H1 (cell line): ENCODE measurements at regions not wholly inside any gene's neighbourhood (a gene's known extent, or its start where the extent isn't known, plus 50 kb on each side); places are given as distances from the start of the nearest gene placed in this dataset.

Experiments
- CTCF ChIA-PET: fragments of 300-600 bp; sonication (Branson Sonifier 250); formaldehyde crosslinking; loops from one replicate; lab custom pipeline; 2021; ENCODE audit not compliant: partially characterized antibody; lab: Charles Lee
- POLR2A ChIA-PET: fragments of 300-600 bp; sonication (Branson Sonifier 250); formaldehyde crosslinking; loops from one replicate; lab custom pipeline; 2021; ENCODE audit warnings: inconsistent platforms; ENCODE audit not compliant: partially characterized antibody; lab: Charles Lee
- DNase-seq, 2 experiments: peaks; one replicate each; pipeline versions ENCODE4 v3.0.0 to v3.0.0-alpha.2; 2010 to 2022; ENCODE audit warnings: low spot score in 2 of 2, low read depth in 1 of 2, mixed read lengths in 1 of 2
- FAIRE-seq: peaks from 2 replicates; lab custom pipeline; 2011; peaks lifted over from hg19 to GRCh38; lab: Jason Lieb, UNC
- H2AFZ ChIP-seq: 2 replicates; pipeline ENCODE4 v1.8.1; 2012; ENCODE audit warnings: low read length, inconsistent platforms
- H2AK5ac ChIP-seq: 2 replicates; pipeline ENCODE4 v1.6.1; 2013; ENCODE audit warnings: low read depth, low read length
- H2BK120ac ChIP-seq: replicated peaks from 2 replicates; pipeline ENCODE3; 2013; ENCODE audit warnings: low read depth, low read length, inconsistent platforms
- H2BK12ac ChIP-seq: 2 replicates; pipeline ENCODE4 v1.6.1; 2013; ENCODE audit warnings: low read depth, low read length
- H2BK15ac ChIP-seq: 2 replicates; pipeline ENCODE4 v1.6.1; 2013; ENCODE audit warnings: low read length
- H2BK20ac ChIP-seq: 2 replicates; pipeline ENCODE4 v1.6.1; 2013; ENCODE audit warnings: low read length
- H2BK5ac ChIP-seq: 2 replicates; pipeline ENCODE4 v1.6.1; 2013; ENCODE audit warnings: low read depth, low read length
- H3K14ac ChIP-seq: 2 replicates; pipeline ENCODE4 v1.6.1; 2013; ENCODE audit warnings: inconsistent platforms; ENCODE audit not compliant: insufficient read length
- H3K18ac ChIP-seq: 2 replicates; pipeline ENCODE4 v1.6.1; 2013; ENCODE audit warnings: low read length; ENCODE audit errors: extremely low read depth
- H3K23ac ChIP-seq: 2 replicates; pipeline ENCODE4 v1.6.1; 2013; ENCODE audit warnings: inconsistent platforms; ENCODE audit not compliant: insufficient read length
- H3K23me2 ChIP-seq: 2 replicates; pipeline ENCODE4 v1.6.1; 2013; ENCODE audit warnings: low read depth, low read length
- H3K27ac ChIP-seq: 2 replicates; pipeline ENCODE4 v1.6.1; 2011; ENCODE audit warnings: low read depth, low read length, inconsistent platforms
- H3K27me3 ChIP-seq, 4 experiments: replicated peaks in 1 of 4; 1 replicate in 1 of 4; 2 replicates in 3 of 4; pipeline versions ENCODE4 v1.6.1 to v1.8.1; 2011 to 2013; ENCODE audit warnings: low read length in 3 of 4, mild to moderate bottlenecking in 3 of 4, inconsistent platforms in 2 of 4, mixed read lengths in 2 of 4, moderate library complexity in 1 of 4; ENCODE audit not compliant: control insufficient read depth in 3 of 4, insufficient read depth in 3 of 4; ENCODE audit errors: extremely low read depth in 1 of 4
- H3K36me3 ChIP-seq, 4 experiments: 2 replicates each; pipeline versions ENCODE4 v1.6.1 to v1.8.1; 2011 to 2013; ENCODE audit warnings: mild to moderate bottlenecking in 4 of 4, low read length in 3 of 4, moderate library complexity in 2 of 4, control low read depth in 1 of 4, inconsistent platforms in 1 of 4; ENCODE audit not compliant: insufficient read depth in 4 of 4, control insufficient read depth in 2 of 4
- H3K4ac ChIP-seq: replicated peaks from 2 replicates; pipeline ENCODE3; 2013; ENCODE audit warnings: low read length, low read depth, mixed read lengths, inconsistent platforms; ENCODE audit not compliant: insufficient read length
- H3K4me1 ChIP-seq, 4 experiments: replicated peaks in 1 of 4; 1 replicate in 1 of 4; 2 replicates in 3 of 4; pipeline versions ENCODE4 v1.6.1 to v1.8.1; 2011 to 2013; ENCODE audit warnings: low read length in 3 of 4, inconsistent platforms in 2 of 4, mixed read lengths in 1 of 4; ENCODE audit not compliant: insufficient read depth in 4 of 4, control insufficient read depth in 3 of 4
- H3K4me2 ChIP-seq, 2 experiments: 2 replicates each; pipeline versions ENCODE4 v1.6.1 to v1.8.1; 2011 to 2013; ENCODE audit warnings: low read depth in 2 of 2, low read length in 2 of 2, control low read depth in 1 of 2, inconsistent platforms in 1 of 2, mild to moderate bottlenecking in 1 of 2; ENCODE audit not compliant: insufficient read depth in 1 of 2
- H3K4me3 ChIP-seq, 4 experiments: fragments of 200-600, 300-600 bp in 1 of 4; sonication (generic), shearing (Covaris generic), sonication (Bioruptor Twin) in 1 of 4; 2 replicates each; pipeline versions ENCODE4 v1.5.1 to v1.8.1; 2011 to 2016; ENCODE audit warnings: low read length in 4 of 4, low read depth in 3 of 4, control low read depth in 2 of 4, inconsistent platforms in 2 of 4, mild to moderate bottlenecking in 2 of 4, mixed read lengths in 1 of 4, moderate library complexity in 1 of 4; ENCODE audit not compliant: insufficient read depth in 2 of 4; ENCODE audit errors: extremely low read depth in 1 of 4
- H3K56ac ChIP-seq: replicated peaks from 2 replicates; pipeline ENCODE3; 2013; ENCODE audit warnings: low read depth, mild to moderate bottlenecking, mixed read lengths, low read length, inconsistent platforms; ENCODE audit not compliant: insufficient read length
- H3K79me1 ChIP-seq: 2 replicates; pipeline ENCODE4 v1.6.1; 2013; ENCODE audit warnings: low read depth, low read length, control low read depth
- H3K79me2 ChIP-seq, 2 experiments: 2 replicates each; pipeline versions ENCODE4 v1.6.1 to v1.8.1; 2012 to 2013; ENCODE audit warnings: low read length in 2 of 2, mild to moderate bottlenecking in 2 of 2, inconsistent platforms in 1 of 2; ENCODE audit not compliant: insufficient read depth in 2 of 2, control insufficient read depth in 1 of 2
- H3K9ac ChIP-seq, 4 experiments: replicated peaks in 1 of 4; 1 replicate in 1 of 4; 2 replicates in 3 of 4; pipeline versions ENCODE4 v1.6.1 to v1.8.1; 2011 to 2013; ENCODE audit warnings: low read depth in 3 of 4, low read length in 3 of 4, control low read depth in 2 of 4, mild to moderate bottlenecking in 2 of 4, moderate library complexity in 2 of 4, inconsistent platforms in 1 of 4; ENCODE audit errors: extremely low read depth in 1 of 4
- H3K9me3 ChIP-seq, 2 experiments: 2 replicates each; pipeline versions ENCODE4 v1.6.1 to v1.8.1; 2012 to 2013; ENCODE audit warnings: mild to moderate bottlenecking in 2 of 2, moderate library complexity in 2 of 2, control low read depth in 1 of 2, inconsistent platforms in 1 of 2, low read depth in 1 of 2, low read length in 1 of 2, mixed read lengths in 1 of 2; ENCODE audit not compliant: insufficient read depth in 2 of 2
- H4K20me1 ChIP-seq, 2 experiments: replicated peaks in 1 of 2; 2 replicates each; pipeline versions ENCODE3 to v1.8.1; 2011 to 2013; ENCODE audit warnings: inconsistent platforms in 2 of 2, low read length in 2 of 2, mild to moderate bottlenecking in 1 of 2; ENCODE audit not compliant: insufficient read depth in 2 of 2, control insufficient read depth in 1 of 2
- H4K5ac ChIP-seq: 2 replicates; pipeline ENCODE4 v1.6.1; 2013; ENCODE audit warnings: low read length, low read depth, mixed read lengths, inconsistent platforms; ENCODE audit not compliant: insufficient read length
- H4K8ac ChIP-seq: 2 replicates; pipeline ENCODE4 v1.8.0; 2013; ENCODE audit warnings: mild to moderate bottlenecking, moderate library complexity, low read length, inconsistent platforms; ENCODE audit not compliant: insufficient read depth; ENCODE audit errors: extremely low read depth
- H4K91ac ChIP-seq: replicated peaks from 2 replicates; pipeline ENCODE3; 2013; ENCODE audit warnings: low read length, mixed read lengths, inconsistent platforms; ENCODE audit not compliant: insufficient read length
- BACH1 ChIP-seq: IDR thresholded peaks from 2 replicates; pipeline ENCODE4 v1.6.1; 2012; ENCODE audit warnings: low read length, improper control_type of control experiment
- CTBP2 ChIP-seq: IDR thresholded peaks from 2 replicates; pipeline ENCODE4 v1.7.0; 2011; ENCODE audit warnings: borderline replicate concordance, mild to moderate bottlenecking, moderate library complexity, mixed read lengths, low read length; ENCODE audit not compliant: insufficient read depth, insufficient read length
- EGR1 ChIP-seq: IDR thresholded peaks from 2 replicates; pipeline ENCODE4 v1.6.1; 2011; ENCODE audit warnings: low read depth, low read length, borderline replicate concordance
- HDAC2 ChIP-seq, 2 experiments: fragments of 300-600 bp in 1 of 2; sonication (generic) in 1 of 2; IDR thresholded peaks; 2 replicates each; pipeline ENCODE4 v1.6.1; 2011 to 2012; ENCODE audit warnings: low read depth in 2 of 2, low read length in 2 of 2, mild to moderate bottlenecking in 2 of 2, moderate library complexity in 2 of 2, borderline replicate concordance in 1 of 2, inconsistent platforms in 1 of 2
- KDM4A ChIP-seq: IDR thresholded peaks from one replicate; pipeline ENCODE4 v1.7.1; 2012; ENCODE audit warnings: low read depth, mild to moderate bottlenecking, moderate library complexity, low read length, inconsistent platforms; ENCODE audit not compliant: severe bottlenecking
- KDM5A ChIP-seq: fragments of 200-600 bp; IDR thresholded peaks from 2 replicates; pipeline ENCODE4 v1.7.1; 2012; ENCODE audit warnings: mild to moderate bottlenecking, low read length, inconsistent platforms, mixed read lengths
- POLR2A ChIP-seq, 2 experiments: IDR thresholded peaks; 1 replicate in 1 of 2; 2 replicates in 1 of 2; pipeline ENCODE4 v1.6.1; 2011; ENCODE audit warnings: low read depth in 2 of 2, low read length in 2 of 2, mild to moderate bottlenecking in 2 of 2; ENCODE audit errors: control extremely low read depth in 1 of 2
- POU5F1 ChIP-seq: IDR thresholded peaks from 2 replicates; pipeline ENCODE4 v1.6.1; 2011; ENCODE audit warnings: low read depth, mild to moderate bottlenecking, low read length, moderate library complexity
- SRF ChIP-seq: IDR thresholded peaks from 2 replicates; pipeline ENCODE4 v1.6.1; 2011; ENCODE audit warnings: mild to moderate bottlenecking, low read depth, low read length, moderate library complexity
- WGBS, 2 experiments: shearing (Covaris generic) in 1 of 2; methylation state at CpG; one replicate each; pipeline versions ENCODE4 v1.1.6 to v1.1.7; 2013 to 2015; ENCODE audit warnings: low lambda C conversion rate in 2 of 2, mixed read lengths in 2 of 2, inconsistent platforms in 1 of 2, low coverage in 1 of 2, missing lambda C conversion rate in 1 of 2; ENCODE audit not compliant: insufficient replicate concordance in 2 of 2, insufficient coverage in 1 of 2, insufficient read length in 1 of 2; ENCODE audit errors: extremely low coverage in 1 of 2, missing lambda C conversion rate in 1 of 2; 5-methylcytosine and 5-hydroxymethylcytosine counted together

DNA sequence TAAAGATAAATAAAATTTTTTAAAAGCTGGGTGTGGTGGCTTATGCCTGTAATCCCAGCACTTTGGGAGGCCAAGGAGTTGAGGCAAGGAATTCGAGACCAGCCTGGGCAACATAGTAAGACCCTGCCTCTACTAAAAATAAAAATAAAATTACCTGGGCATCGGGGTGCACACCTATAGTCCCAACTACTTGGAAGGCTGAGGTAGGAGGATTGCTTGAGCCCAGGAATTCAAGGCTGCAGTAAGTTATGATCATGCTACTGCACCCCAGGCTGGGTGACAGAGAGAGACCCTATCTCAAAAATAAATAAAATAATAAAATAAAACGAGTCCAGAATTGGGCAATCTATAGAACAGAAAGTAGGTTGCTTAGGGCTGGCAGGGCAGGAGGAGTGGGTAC lies 228.7 kb downstream of the BCAS1 start:
- Histone ChIP-seq H3K4me1 (peaks cover 0 to 3% (median 1%) of the 10 kb centered on the region in 4 experiments; a peak in 2 of 7 replicates), H2BK12ac (no peak overlapping the region), H3K56ac (no peak overlapping the region), H3K4me3 (no peak overlapping the region), H3K23ac (no peak overlapping the region), H2BK20ac (no peak overlapping the region), H2BK5ac (no peak overlapping the region), H4K5ac (no peak overlapping the region), H3K27ac (no peak overlapping the region), H2BK15ac (no peak overlapping the region), H3K18ac (no peak overlapping the region), H4K91ac (no peak overlapping the region), H3K4me2 (no peak overlapping the region), H3K14ac (no peak overlapping the region), H3K79me1 (no peaks in the 10 kb centered on the region), H3K9ac (no peak overlapping the region), H4K8ac (no peak overlapping the region), H3K79me2 (no peaks in the 10 kb centered on the region), H3K36me3 (no peaks in the 10 kb centered on the region), H3K9me3 (no peaks in the 10 kb centered on the region), H2AK5ac (no peak overlapping the region), H2BK120ac (no peak overlapping the region), H2AFZ (no peak overlapping the region), H3K23me2 (no peaks in the 10 kb centered on the region), H3K27me3 (no peaks in the 10 kb centered on the region), H4K20me1 (no peaks in the 10 kb centered on the region), H3K4ac (no peak overlapping the region)
- DNase-seq (no peak), FAIRE-seq (no peak)
- 60% methylated on average over 3 of the region's 3 CpGs; no CpG with 5 or more reads in 1 of the 2 experiments for WGBS, 2 experiments
- no peak for TF ChIP-seq BACH1
- TF ChIP-seq KDM4A: no peak
- TF ChIP-seq POLR2A (IDR thresholded peaks at IDR 0.05; ENCODE audit: control extremely low read depth in 1 of 2, low read depth in 2 of 2, low read length in 2 of 2): no peak
- TF ChIP-seq EGR1: no peak
- no peak for TF ChIP-seq CTBP2
- TF ChIP-seq KDM5A: no peak
- TF ChIP-seq HDAC2 (IDR thresholded peaks at IDR 0.05; ENCODE audit: borderline replicate concordance in 1 of 2, low read depth in 2 of 2, low read length in 2 of 2): no peak
- no peak for TF ChIP-seq POU5F1
- no peak for TF ChIP-seq SRF
- ChIA-PET CTCF (no interaction called here), POLR2A (no interaction called here)
